Activated CD4-positive, alpha-beta T cell treated with anti-CD3 and anti-CD28 coated beads, Interleukin-2, amount 50 U/mL, for 4 hours (primary cell): ENCODE measurements at regions not wholly inside any gene's neighbourhood (a gene's known extent, or its start where the extent isn't known, plus 50 kb on each side); places are given as distances from the start of the nearest gene placed in this dataset.

ENCODE experiments used
- DNase-seq, 2 experiments: peaks; one replicate each; pipeline ENCODE4 v3.0.0-alpha.2; 2020

GRCh38 chr6:2414885-2415547 lies 169.6 kb upstream of the GMDS start:
- no peak for DNase-seq

- no peak for DNase-seq
Measured at GRCh38 chr6:2412731-2413130, 167.3 kb upstream of the GMDS start.

- no peak for DNase-seq
Measured at GRCh38 chr6:2410656-2411380, 165.4 kb upstream of the GMDS start.

GRCh38 chr6:2407525-2407924 lies 162.1 kb upstream of the GMDS start:
- no peak for DNase-seq

GRCh38 chr6:2404211-2404929 lies 159.0 kb upstream of the GMDS start:
- DNase-seq = no peak

GRCh38 chr6:2403546-2403945 lies 158.1 kb upstream of the GMDS start:
- no peak for DNase-seq

- no peak for DNase-seq
Measured at GRCh38 chr6:2396846-2397630, 151.6 kb upstream of the GMDS start.

- DNase-seq = no peak
Measured at GRCh38 chr6:2396042-2396657, 150.7 kb upstream of the GMDS start.

- DNase-seq = no peak
Measured at GRCh38 chr6:2388554-2389324, 143.3 kb upstream of the GMDS start.

- no peak for DNase-seq
Measured at GRCh38 chr6:2387445-2387844, 142.0 kb upstream of the GMDS start.

- DNase-seq = no peak
Measured at GRCh38 chr6:2385471-2385983, 140.1 kb upstream of the GMDS start.

- DNase-seq = no peak
Measured at GRCh38 chr6:2384528-2384927, 139.1 kb upstream of the GMDS start.

GRCh38 chr6:2381872-2382661 lies 136.7 kb upstream of the GMDS start:
- no peak for DNase-seq

GRCh38 chr6:2378891-2379652 lies 133.7 kb upstream of the GMDS start:
- DNase-seq = no peak

GRCh38 chr6:2378046-2378657 lies 132.7 kb upstream of the GMDS start:
- DNase-seq = no peak

- DNase-seq = no peak
Measured at GRCh38 chr6:2376429-2377355, 131.3 kb upstream of the GMDS start.

GRCh38 chr6:2375443-2375842 lies 130.0 kb upstream of the GMDS start:
- DNase-seq = no peak

- DNase-seq = no peak
Measured at GRCh38 chr6:2369606-2370005, 124.2 kb upstream of the GMDS start.
